H4 (cell line): ENCODE measurements at regions not wholly inside any gene's neighbourhood (a gene's known extent, or its start where the extent isn't known, plus 50 kb on each side); places are given as distances from the start of the nearest gene placed in this dataset.
"Not testable (repeated sequence)": the region's sequence is repeated elsewhere in the genome, so short reads cannot be mapped to it uniquely, and the experiment has no call there.

Experiments
- DNase-seq: peaks from one replicate; pipeline ENCODE4 v3.0.0-alpha.2; 2015; ENCODE audit warnings: low spot score

DNA sequence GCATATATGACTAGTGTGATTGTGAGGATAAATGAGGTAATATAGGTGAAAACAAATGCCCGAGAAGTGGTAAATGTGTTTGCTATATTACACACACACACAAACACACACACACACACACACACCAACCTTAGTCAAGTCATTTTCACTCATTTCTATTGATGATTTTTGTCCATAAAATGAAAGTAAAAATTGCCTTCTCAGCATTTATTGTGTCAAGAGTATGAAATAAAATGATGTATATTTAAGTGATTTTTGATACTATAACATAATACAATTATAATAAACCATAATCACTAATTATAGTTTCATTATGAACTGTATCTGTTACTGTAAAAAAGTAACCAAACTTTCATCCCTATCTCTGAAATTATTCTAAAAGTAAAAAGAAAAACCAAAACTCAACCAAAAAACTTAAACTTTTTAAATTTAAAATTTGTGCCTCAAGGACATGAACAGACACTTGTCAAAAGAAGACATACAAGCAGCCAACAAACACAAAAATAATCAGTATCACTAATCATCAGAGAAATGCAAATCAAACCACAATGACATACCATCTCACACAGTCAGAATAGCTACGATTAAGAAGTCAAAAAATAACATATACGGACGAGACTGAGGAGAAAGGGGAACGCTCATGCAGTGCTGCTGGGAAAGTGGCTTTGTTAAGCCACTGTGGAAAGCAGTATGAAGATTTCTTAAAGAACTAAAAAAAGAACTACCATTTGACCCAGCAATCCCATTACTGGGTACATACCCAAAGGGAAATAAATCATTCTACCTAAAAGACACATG lies 601.0 kb downstream of the TMA16 start:
- no peak for DNase-seq

DNA sequence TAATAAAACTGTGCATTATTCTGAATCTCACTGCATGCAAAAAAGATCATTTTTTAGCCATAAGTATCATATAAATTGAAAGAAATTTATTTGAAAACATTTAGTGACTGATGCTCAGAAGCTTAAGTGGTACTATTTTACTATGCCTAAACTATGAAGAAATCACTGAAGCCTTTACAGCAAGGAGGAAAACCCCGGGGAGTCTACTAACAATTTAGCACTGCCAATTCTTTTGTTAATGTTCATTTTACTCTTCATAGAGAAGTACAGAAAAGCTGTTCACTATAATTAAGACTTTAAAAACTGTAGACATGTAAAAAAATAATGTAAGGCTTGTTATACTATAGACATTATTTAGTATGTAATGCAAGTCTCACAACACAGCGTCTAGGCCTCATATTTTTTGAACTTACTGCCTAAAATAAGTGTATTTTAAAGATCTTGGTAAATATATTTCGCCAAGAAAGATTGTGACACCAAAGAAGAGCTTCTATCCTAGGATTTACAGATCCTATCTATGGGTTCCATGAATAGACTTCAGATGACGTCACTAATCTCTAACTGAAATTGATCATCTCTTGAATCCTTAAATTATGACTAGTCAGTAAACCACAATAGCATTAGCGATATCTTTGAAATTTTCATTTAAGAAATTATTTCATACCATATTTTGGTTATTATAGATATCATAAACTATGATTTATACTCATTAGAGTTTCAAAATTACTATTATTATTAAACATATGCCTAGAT lies 602.5 kb downstream of the TMA16 start:
- DNase-seq: no peak

- not testable (repeated sequence) for DNase-seq
Measured at GRCh38 chr4:164100741-164101365, 606.4 kb downstream of the TMA16 start.

- DNase-seq: no peak
Measured at GRCh38 chr4:164108971-164109370, 614.5 kb downstream of the TMA16 start.

GRCh38 chr4:164109503-164109902 lies 615.0 kb downstream of the TMA16 start:
- no peak for DNase-seq

DNA sequence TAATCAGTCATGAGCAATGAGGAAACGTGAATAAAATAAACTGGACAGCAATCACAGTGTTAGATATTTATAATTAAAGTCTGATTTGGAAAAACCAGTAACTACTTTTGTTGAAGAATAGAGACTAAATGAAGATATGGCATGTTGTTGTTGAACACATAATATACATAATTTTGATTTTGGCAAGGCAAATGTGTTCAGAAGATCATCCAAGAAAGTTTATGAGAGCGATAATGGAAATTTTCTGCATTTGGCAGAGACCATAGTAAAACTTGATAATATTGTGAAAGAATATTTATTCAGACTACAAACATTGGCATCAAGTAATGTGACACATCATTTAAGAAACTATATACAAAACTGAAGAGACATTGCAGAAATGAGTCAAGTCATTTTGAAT lies 620.7 kb downstream of the TMA16 start:
- no peak for DNase-seq

GRCh38 chr4:164116286-164116685 lies 621.8 kb downstream of the TMA16 start:
- DNase-seq: no peak

DNA sequence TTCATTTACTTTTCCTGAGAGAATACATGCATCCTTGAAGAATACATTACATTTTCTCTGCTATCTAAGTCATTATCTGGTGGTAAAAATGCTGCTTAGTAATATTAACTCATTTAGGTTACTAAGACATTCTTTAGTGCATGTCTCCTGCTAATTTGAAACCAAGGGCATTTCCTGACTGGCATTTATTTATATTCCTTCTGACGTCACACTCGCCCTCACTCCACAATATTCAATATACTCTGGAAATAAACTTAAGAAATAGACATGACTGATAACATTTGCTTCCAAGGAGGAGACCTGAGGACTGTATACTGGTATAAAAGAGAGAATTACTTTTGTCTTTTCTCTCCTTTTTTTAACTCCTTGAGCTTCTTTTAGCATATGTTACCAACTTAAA lies 619.5 kb upstream of the SMIM31 start:
- DNase-seq: no peak

DNA sequence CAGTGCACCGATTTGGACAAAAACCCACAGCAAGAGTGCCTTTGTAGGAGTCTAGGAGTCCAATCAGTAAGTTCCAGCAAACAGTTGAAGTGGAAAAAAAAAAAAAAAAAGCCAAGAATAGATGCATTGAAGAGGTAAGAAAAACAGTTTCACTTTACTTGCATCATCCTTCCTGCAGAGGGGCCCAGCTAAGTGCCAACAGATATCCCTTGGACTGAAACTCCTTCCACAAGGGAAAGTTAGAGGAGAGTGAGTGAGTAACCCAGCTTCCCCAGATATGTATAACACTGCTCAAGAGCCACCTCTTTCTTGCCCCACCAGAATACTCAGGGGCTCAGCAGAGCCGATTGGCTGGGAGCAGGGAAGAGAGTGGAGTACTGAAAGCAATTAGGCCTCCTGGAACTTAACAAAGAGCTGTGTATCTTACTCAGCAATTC lies 617.7 kb upstream of the SMIM31 start:
- peak; percentile 70 for DNase-seq

GRCh38 chr4:164138521-164138920 lies 615.4 kb upstream of the SMIM31 start:
- no peak for DNase-seq

GRCh38 chr4:164139291-164139690 lies 614.6 kb upstream of the SMIM31 start:
- DNase-seq: no peak

DNA sequence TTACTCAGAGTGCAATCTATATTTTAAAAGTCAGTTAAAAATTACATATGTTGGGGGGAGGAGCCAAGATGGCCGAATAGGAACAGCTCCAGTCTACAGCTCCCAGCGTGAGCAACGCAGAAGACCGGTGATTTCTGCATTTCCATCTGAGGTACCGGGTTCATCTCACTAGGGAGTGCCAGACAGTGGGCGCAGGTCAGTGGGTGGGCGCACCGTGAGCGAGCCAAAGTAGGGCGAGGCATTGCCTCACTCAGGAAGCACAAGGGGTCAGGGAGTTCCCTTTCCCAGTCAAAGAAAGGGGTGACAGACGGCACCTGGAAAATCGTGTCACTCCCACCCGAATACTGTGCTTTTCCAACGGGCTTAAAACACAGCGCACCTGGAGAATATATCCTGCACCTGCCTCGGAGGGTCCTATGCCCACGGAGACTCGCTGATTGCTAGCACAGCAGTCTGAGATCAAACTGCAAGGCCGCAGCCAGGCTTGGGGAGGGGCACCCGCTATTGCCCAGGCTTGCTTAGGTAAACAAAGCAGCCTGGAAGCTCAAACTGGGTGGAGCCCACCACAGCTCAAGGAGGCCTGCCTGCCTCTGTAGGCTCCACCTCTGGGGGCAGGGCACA lies 612.1 kb upstream of the SMIM31 start:
- not testable (repeated sequence) for DNase-seq

- DNase-seq: no peak
Measured at GRCh38 chr4:164154416-164154815, 599.5 kb upstream of the SMIM31 start.

DNA sequence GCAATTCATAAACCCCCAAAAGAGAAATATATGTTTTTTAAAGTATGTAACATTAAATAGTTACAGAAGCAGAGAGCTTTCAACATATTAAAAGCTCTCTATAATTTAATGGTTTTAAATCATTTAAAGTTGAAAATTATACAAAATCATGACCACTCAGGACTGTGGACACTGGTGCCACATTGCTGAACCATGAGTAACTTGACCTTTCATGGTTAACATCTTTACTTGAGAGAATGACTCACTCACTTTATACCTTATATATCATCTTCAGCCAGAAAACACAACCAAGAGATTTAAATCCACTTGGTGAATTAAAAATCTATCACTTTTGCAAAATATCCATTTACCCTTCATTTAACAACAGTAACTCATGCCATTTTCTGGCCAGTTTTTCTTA lies 584.3 kb upstream of the SMIM31 start:
- no peak for DNase-seq

DNA sequence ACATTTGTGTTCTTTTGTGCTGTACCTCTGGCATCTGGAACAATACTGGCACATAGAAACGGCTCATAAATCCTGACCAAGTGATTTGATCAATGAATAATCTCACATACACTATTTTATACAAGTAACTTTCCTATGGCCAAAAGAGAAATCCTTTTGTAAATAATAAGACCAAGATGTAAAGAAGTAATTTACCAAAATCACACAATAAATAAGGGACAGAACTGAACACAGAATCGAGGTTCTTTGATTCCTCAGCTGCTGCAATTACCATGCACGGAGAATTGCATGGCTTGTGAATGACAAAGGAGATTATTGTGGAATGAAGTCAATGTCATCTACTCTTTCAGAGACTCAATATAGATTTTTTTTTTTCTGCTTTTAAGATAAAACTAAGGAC lies 576.8 kb upstream of the SMIM31 start:
- DNase-seq: no peak

DNA sequence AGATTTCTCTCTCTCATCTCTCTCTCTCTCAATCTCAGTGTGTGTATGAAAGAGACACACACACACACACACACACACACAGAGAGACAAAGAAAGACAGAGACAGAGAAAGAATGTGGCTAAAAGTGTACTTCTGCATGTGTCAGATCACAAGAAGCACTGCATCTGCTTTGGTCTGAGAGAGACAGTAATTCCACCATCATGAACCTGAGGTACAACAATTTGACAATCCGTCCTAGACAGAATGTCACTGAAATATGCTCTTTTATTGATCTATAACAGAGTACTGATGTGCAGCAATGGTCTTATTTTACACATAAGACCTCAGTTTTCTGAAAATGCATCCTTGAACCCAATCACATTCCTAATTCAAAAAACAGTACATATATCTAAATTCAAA lies 576.2 kb upstream of the SMIM31 start:
- no peak for DNase-seq

DNA sequence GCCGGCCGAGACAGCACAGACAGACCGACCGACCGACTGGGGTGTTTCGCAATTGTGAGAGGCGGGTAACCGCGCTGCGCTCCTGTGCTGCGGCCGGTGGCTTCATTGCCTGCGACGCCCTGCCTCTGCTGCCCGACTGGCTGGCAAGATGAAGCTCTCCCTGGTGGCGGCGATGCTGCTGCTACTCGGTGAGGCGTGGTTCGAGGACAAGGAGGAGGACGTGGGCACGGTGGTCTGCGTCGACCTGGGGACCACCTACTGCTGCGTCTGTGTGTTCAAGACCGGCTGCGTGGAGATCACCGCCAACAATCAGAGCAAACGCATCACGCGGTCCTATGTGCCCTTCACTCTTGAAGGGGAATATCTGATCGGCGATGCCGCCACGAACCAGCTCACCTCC lies 565.7 kb upstream of the SMIM31 start:
- DNase-seq: no peak

GRCh38 chr4:164192844-164193243 lies 561.1 kb upstream of the SMIM31 start:
- DNase-seq: no peak

DNA sequence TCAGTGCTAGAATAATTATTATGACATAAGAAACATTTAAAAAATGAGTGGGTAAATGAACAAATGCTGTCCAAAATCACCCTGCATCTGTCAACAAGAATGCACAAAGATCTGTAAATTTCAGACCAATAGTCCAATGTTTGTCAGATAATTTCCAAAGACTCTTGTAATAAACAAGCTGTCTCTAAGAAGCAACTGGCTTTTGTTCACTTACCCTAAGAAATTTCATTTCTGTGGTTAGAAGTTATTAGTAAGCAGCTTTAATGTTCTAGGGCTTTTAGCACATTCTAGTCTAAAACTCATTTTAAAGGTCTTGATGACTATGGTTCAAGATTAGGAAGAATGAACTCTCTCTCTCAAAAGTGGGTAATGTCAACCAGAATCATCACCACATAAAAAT lies 560.3 kb upstream of the SMIM31 start:
- no peak for DNase-seq

- DNase-seq: no peak
Measured at GRCh38 chr4:164197556-164197955, 556.4 kb upstream of the SMIM31 start.

GRCh38 chr4:164203476-164203875 lies 550.5 kb upstream of the SMIM31 start:
- no peak for DNase-seq

- peak; percentile 30 for DNase-seq
Measured at GRCh38 chr4:164204434-164204833, 549.5 kb upstream of the SMIM31 start.
